Right atrium auricular region (tissue), 2 donors: ENCODE measurements at regions not wholly inside any gene's neighbourhood (a gene's known extent, or its start where the extent isn't known, plus 50 kb on each side); places are given as distances from the start of the nearest gene placed in this dataset.
"Not testable (repeated sequence)": the region's sequence is repeated elsewhere in the genome, so short reads cannot be mapped to it uniquely, and the experiment has no call there.

Source experiments
- DNase-seq: peaks from one replicate; pipeline ENCODE4 v3.0.0-alpha.2; 2019; ENCODE audit warnings: low spot score
- H3K27ac ChIP-seq, 2 donors: fragments of 200-600 bp; sonication (generic); 1 replicate in 1 of 2; 2 replicates in 1 of 2; pipeline ENCODE4 v1.5.1; 2016 to 2019
- H3K27me3 ChIP-seq, 2 donors: fragments of 200-600 bp; sonication (generic); one replicate each; pipeline versions ENCODE4 v1.5.1 to v1.6.0; 2017 to 2019
- H3K36me3 ChIP-seq: fragments of 200-600 bp; sonication (generic); one replicate; pipeline ENCODE4 v1.5.1; 2016
- H3K4me1 ChIP-seq, 2 donors: fragments of 200-600 bp; sonication (generic); one replicate each; pipeline versions ENCODE4 v1.5.1 to v1.6.0; 2017 to 2019
- H3K4me3 ChIP-seq, 2 donors: fragments of 200-600 bp; sonication (generic); 1 replicate in 1 of 2; 2 replicates in 1 of 2; pipeline ENCODE4 v1.5.1; 2017 to 2019; ENCODE audit warnings: mild to moderate bottlenecking in 1 of 2, moderate library complexity in 1 of 2
- H3K9me3 ChIP-seq, 2 donors: fragments of 200-600 bp; sonication (generic); one replicate each; pipeline ENCODE4 v1.5.1; 2019
- TF ChIP-seq, protein P1 (sequence below), 2 donors: fragments of 200-600 bp; sonication (generic); IDR thresholded peaks; one replicate each; pipeline ENCODE4 v1.5.1; 2019; ENCODE audit warnings: antibody characterized with exemption in 2 of 2

DNA sequence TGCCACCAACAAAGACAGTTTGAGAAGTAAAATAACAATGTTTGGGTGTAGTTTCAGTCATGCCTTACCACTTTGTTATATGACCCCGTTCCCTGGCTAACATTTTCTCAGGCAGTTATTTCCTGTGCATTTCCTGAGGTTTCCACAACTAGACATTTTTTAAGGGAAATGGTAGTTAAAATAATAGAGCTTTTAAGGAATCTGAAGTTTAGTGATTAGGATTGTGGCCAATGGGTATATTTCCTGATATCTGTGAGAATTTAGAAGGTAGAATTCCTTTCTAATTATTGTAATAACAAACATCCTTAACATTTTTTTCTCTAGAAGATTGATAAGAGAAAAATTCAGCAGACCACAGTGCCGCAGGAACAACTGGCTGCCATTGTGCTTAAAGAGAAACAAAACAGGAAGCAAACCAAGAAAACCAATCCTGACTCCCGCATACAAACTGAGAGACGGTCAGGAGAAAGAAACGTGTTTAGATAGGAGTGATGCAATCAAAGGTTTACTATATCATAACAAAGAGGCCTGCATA, 193.6 kb downstream of the MBL2 start:
- Histone ChIP-seq H3K9me3 (no peaks in the 10 kb centered on the region), H3K4me3 (no peak overlapping the region), H3K27me3 (no peaks in the 10 kb centered on the region), H3K27ac (no peak overlapping the region), H3K4me1 (no peaks in the 10 kb centered on the region), H3K36me3 (no peaks in the 10 kb centered on the region)
- TF ChIP-seq, protein P1, sequence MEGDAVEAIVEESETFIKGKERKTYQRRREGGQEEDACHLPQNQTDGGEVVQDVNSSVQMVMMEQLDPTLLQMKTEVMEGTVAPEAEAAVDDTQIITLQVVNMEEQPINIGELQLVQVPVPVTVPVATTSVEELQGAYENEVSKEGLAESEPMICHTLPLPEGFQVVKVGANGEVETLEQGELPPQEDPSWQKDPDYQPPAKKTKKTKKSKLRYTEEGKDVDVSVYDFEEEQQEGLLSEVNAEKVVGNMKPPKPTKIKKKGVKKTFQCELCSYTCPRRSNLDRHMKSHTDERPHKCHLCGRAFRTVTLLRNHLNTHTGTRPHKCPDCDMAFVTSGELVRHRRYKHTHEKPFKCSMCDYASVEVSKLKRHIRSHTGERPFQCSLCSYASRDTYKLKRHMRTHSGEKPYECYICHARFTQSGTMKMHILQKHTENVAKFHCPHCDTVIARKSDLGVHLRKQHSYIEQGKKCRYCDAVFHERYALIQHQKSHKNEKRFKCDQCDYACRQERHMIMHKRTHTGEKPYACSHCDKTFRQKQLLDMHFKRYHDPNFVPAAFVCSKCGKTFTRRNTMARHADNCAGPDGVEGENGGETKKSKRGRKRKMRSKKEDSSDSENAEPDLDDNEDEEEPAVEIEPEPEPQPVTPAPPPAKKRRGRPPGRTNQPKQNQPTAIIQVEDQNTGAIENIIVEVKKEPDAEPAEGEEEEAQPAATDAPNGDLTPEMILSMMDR (IDR thresholded peaks at IDR 0.05), result no peak
- DNase-seq, result no peak

DNA sequence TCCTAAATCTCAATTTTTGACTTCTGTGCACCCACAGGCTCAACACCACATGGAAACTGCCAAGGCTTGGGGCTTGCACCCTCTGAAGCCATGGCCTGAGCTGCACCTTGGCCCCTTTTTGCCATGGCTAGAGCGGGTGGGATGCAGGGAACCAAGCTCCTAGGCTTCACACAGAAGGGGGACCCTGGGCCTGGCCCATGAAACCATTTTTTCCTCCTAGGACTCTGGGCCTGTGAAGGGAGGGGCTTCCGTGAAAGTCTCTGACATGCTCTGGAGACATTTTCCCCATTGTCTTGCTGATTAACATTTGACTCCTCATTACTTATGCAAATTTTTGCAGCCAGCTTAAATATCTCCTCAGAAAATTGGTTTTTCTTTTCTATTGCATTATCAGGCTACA, 190.9 kb downstream of the MBL2 start:
- H3K27ac ChIP-seq, DNase-seq: not testable (repeated sequence)
- peaks cover 0 to 13% of the 10 kb centered on the region in 2 donors for H3K9me3 ChIP-seq

DNA sequence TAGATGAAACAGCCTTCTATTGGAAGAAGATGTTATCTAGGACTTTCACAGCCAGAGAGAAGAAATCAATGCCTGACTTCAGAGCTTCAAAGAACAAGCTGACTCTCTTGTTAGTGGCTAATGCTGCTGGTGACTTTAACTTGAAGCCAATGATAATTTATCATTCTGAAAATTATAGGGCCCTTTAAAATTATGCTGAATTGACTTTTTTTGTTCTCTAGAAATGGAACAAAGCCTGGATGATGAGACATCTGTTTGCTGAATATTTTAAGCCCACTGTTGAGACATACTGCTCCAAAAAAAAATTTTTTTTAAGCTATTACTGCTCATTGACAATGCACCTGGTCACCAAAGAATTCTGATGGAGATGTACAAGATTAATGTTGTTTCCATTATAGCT, 189.2 kb downstream of the MBL2 start:
- Histone ChIP-seq H3K9me3 (peaks cover 0 to 23% of the 10 kb centered on the region in 2 donors), H3K4me1 (no peaks in the 10 kb centered on the region), H3K27me3 (no peaks in the 10 kb centered on the region), H3K27ac (no peak overlapping the region), H3K4me3 (no peak overlapping the region), H3K36me3 (no peaks in the 10 kb centered on the region)
- DNase-seq, result no peak
- TF ChIP-seq, protein P1 (IDR thresholded peaks at IDR 0.05), result no peak

More for the DNA sequence above, 190.9 kb downstream of the MBL2 start:
- not testable (repeated sequence) for H3K4me3 ChIP-seq, H3K4me1 ChIP-seq, H3K36me3 ChIP-seq, H3K27me3 ChIP-seq

DNA sequence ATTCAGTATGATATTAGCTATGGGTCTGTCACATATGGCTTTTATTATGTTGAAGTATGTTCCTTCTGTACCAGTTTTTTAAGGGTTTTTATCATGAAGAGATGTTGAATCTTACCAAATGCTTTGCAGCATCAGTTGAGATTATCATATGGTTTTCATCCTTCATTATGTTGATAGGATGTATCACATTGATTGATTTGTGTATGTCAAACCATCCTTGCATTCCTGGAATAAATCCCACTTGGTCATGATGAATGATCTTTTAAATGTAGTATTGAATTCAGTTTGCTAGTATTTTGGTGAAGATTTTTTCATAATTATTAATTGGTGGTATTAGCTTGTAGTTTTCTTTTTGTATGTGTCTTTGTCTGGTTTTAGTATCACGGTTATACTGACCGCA, 185.9 kb downstream of the MBL2 start:
- no peak for DNase-seq
- Histone ChIP-seq H3K4me1 (no peaks in the 10 kb centered on the region), H3K4me3 (no peak overlapping the region), H3K27me3 (no peaks in the 10 kb centered on the region), H3K36me3 (no peaks in the 10 kb centered on the region), H3K27ac (no peak overlapping the region), H3K9me3 (peaks cover 0 to 23% of the 10 kb centered on the region in 2 donors)
- TF ChIP-seq, protein P1 (IDR thresholded peaks at IDR 0.05), result no peak

DNA sequence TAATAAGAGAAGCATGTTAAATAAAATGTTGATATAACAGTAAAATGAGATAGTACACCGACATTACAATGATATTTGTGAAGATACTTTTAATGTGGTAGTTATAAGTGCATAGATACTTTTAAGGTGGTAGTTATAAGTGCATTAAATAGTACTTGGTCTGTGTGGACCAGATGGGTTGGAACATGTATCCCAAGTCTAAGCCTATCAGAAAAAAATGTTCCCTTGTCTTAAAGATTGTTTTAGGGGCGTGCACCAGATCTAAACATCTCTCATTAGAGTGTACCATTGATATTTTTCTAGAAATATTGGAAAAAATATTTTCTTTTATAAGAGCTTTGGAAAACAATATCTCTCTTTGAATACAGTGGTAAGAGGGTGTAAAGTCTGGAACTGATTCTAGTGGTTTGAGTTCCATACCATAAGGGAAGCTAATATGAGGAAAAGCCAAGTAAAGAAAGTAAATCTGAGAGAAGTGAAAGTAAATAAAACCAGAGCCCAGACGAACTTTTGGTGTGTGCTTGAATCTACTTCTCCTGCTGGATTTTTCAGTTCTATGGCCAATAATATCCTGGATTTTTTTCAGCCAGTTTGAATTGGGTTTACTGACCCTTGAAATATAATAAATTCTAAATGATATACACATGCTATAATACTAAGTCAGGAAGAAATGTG, 175.3 kb downstream of the MBL2 start:
- Histone ChIP-seq H3K27ac (no peak overlapping the region), H3K9me3 (no peaks in the 10 kb centered on the region), H3K27me3 (no peaks in the 10 kb centered on the region), H3K36me3 (no peaks in the 10 kb centered on the region), H3K4me1 (no peaks in the 10 kb centered on the region), H3K4me3 (no peak overlapping the region)
- DNase-seq, result no peak
- TF ChIP-seq, protein P1 (IDR thresholded peaks at IDR 0.05), result no peak

DNA sequence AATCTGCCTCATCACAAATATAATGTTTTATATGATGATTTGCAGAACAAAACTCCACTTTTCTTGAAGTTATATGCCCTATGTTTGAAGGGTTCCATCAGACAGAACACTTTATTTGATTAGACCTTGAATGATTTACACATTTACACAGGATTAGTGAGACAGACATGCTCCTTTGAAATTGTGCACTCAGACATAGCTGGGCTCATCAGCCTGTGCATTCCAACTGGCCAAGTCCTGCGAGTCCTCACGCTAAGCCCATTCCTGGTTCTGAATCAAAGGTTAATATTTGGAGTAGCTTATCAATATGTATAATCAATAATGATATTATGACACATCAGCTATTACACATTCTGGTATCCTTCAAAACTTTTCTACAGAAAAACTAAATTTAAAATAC, 173.6 kb downstream of the MBL2 start:
- no peaks in the 10 kb centered on the region for H3K9me3 ChIP-seq
- no peak overlapping the region for H3K4me3 ChIP-seq
- no peak overlapping the region for H3K27ac ChIP-seq
- H3K36me3 ChIP-seq, result no peaks in the 10 kb centered on the region
- no peak for DNase-seq
- TF ChIP-seq, protein P1 (IDR thresholded peaks at IDR 0.05), result no peak
- no peaks in the 10 kb centered on the region for H3K27me3 ChIP-seq
- no peaks in the 10 kb centered on the region for H3K4me1 ChIP-seq
